Adipocyte (in vitro differentiated cells): ENCODE measurements at regions not wholly inside any gene's neighbourhood (a gene's known extent, or its start where the extent isn't known, plus 50 kb on each side); places are given as distances from the start of the nearest gene placed in this dataset.
A peak's percentile ranks its signal among the peaks of the same experiment; 100 is the strongest.

Experiments used
- DNase-seq: peaks from one replicate; pipeline ENCODE4 v3.0.0-alpha.2; 2015; ENCODE audit warnings: low read depth
- H3K27me3 ChIP-seq: replicated peaks from 2 replicates; pipeline ENCODE4 v1.7.0; 2013; ENCODE audit warnings: mild to moderate bottlenecking, low read length, moderate library complexity; ENCODE audit not compliant: control insufficient read depth, insufficient read depth
- H3K36me3 ChIP-seq: 2 replicates; pipeline ENCODE4 v1.7.0; 2013; ENCODE audit warnings: low read length, mild to moderate bottlenecking, moderate library complexity; ENCODE audit not compliant: control insufficient read depth, insufficient read depth, severe bottlenecking
- H3K4me1 ChIP-seq: 2 replicates; pipeline ENCODE4 v1.7.0; 2013; ENCODE audit warnings: mild to moderate bottlenecking, low read length, moderate library complexity; ENCODE audit not compliant: control insufficient read depth, insufficient read depth
- H3K4me3 ChIP-seq: 2 replicates; pipeline ENCODE4 v1.7.0; 2013; ENCODE audit warnings: mild to moderate bottlenecking, low read length, moderate library complexity
- H3K9ac ChIP-seq: 2 replicates; pipeline ENCODE4 v1.7.0; 2013; ENCODE audit warnings: mild to moderate bottlenecking, low read length, moderate library complexity
- H3K9me3 ChIP-seq: 2 replicates; pipeline ENCODE4 v1.7.0; 2013; ENCODE audit warnings: mild to moderate bottlenecking, low read length, moderate library complexity; ENCODE audit not compliant: control insufficient read depth

DNA sequence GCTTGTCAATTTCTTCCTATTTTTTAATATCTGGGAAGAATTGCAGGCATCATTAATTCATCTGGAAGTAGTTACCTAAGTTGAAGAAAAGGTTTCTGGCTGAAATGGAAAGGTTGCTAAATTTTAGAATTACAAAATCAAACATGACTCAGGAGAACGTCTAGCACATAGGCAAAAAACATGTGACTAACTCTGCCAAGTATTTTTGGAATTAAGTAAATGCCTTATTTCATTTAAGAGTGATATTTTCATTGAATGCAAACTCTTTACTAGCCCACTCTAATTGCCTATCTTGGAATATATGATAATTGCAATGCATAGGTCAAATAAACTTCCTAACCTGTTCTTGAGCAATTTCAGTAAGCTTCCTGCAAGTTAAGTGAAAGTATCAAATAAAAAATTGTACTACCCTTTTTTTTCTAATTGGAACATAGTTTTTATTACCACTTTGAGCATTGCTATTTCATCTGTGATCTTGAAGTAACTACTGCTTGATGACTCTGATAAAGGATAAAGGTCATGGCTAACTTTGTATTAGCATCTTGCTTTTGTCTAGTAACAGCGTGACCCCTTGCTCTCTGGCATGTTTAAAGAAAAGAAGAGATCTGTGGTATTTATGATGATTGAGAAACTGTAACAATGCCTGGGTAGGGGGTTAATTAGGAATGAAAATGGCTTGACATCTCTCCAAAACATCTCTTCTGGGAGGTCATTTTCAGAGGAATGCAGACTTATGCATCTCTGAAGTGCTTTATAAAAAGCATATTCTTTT lies 208.3 kb upstream of the NCAM2 start:
- H3K4me3 ChIP-seq, result peak overlapping the region; percentile 7
- H3K9me3 ChIP-seq, result no peaks in the 10 kb centered on the region
- peaks cover 53% of the 10 kb centered on the region for H3K4me1 ChIP-seq
- H3K9ac ChIP-seq, result peak overlapping the region; percentile 58
- DNase-seq, result peak; percentile 0
- H3K36me3 ChIP-seq, result no peaks in the 10 kb centered on the region
- no peaks in the 10 kb centered on the region for H3K27me3 ChIP-seq

DNA sequence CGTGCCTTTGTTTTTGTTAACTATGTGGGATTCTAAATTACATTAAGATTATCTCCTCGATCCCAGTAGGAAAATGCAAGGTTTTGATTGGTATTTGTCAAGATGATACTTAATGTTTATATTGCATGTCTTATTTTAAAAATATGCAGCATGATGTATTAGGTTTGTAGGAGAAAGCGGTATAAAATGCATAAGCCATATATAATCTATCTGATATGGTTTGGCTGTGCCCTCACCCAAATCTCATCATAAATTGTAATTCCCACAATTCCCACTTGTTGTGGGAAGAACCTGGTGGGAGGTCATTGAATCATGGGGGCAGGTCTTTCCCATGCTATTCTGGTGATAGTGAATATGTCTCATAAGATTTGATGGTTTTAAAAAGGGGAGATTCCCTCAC lies 198.1 kb upstream of the NCAM2 start:
- DNase-seq, result no peak
- H3K9ac ChIP-seq, result no peak overlapping the region
- H3K9me3 ChIP-seq, result no peaks in the 10 kb centered on the region
- peaks cover 13% of the 10 kb centered on the region for H3K4me1 ChIP-seq
- no peaks in the 10 kb centered on the region for H3K36me3 ChIP-seq
- no peak overlapping the region for H3K4me3 ChIP-seq
- no peaks in the 10 kb centered on the region for H3K27me3 ChIP-seq

DNA sequence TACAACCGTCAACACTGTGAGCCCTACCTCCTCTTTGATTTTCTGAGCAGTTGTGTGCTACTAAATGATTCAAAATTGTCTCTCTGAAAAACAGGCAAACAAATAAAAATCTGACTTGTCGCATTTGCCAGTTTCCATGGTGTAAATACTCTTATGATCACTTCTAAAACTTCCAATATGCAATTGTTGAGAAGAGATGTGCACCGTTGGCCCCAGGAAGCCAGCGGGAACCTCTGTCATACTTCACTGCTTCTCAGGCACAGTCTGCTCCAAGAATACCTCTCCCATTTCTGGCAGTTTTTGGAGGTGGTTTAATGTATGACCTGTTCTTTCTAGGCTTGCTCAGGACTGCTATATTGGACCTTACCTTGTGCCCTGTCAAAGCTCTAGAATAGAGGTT lies 196.0 kb upstream of the NCAM2 start:
- Histone ChIP-seq H3K9ac (no peak overlapping the region), H3K27me3 (no peaks in the 10 kb centered on the region), H3K4me1 (peaks cover 13% of the 10 kb centered on the region), H3K36me3 (no peaks in the 10 kb centered on the region), H3K4me3 (no peak overlapping the region), H3K9me3 (no peaks in the 10 kb centered on the region)
- no peak for DNase-seq

DNA sequence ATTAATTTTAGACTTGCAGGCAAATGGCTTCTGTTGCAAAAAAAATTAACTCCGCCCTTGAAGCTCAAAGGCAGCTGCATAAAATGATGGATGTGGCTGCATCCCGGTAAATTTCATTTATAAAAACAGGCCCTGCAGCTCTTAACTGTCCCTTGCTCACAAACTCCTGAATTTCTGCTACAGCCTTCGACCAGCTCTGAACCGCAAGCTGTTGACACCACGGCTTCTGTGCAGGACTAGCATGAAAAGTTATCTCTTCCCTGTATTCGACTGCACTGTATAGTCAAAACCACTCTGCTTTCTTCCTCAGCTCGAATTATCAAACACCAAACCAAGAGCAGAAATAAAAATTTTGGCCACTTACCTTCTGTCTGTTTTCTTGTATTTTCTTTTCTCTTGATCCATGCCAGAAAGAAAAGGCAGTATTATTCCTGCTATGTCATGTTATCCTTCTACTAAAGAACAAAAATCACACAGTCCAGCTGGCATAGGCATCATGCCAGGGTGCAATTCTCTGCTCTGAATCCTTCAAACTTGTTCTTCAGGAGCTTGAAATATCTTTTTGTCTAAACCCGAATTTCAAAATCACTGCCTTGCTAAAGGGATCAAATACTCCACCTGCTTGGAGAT lies 195.5 kb upstream of the NCAM2 start:
- DNase-seq, result no peak
- Histone ChIP-seq H3K4me1 (peaks cover 7% of the 10 kb centered on the region), H3K9me3 (no peaks in the 10 kb centered on the region), H3K9ac (no peak overlapping the region), H3K27me3 (no peaks in the 10 kb centered on the region), H3K36me3 (no peaks in the 10 kb centered on the region), H3K4me3 (no peak overlapping the region)

DNA sequence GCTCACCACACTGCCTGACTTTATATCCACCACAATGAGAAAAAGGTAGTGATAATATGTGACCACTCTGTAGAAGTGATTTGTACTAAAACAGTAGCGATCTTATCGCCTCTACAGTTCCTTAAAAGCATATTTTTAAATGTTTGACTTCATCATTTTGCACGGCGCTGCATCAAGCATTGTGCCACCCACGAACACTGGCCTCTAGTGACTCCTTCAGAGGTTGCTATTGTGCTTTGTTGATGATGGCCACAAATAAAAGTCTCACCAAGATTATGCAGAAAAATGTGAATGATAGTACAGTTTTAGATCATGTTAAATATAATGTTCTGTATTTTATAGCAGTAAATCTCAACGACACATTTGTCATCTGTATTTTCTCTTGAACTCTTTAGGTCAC lies 186.5 kb upstream of the NCAM2 start:
- no peak for DNase-seq
- H3K36me3 ChIP-seq, result no peaks in the 10 kb centered on the region
- H3K4me3 ChIP-seq, result no peak overlapping the region
- no peaks in the 10 kb centered on the region for H3K4me1 ChIP-seq
- no peaks in the 10 kb centered on the region for H3K27me3 ChIP-seq
- H3K9ac ChIP-seq, result no peak overlapping the region
- no peaks in the 10 kb centered on the region for H3K9me3 ChIP-seq

DNA sequence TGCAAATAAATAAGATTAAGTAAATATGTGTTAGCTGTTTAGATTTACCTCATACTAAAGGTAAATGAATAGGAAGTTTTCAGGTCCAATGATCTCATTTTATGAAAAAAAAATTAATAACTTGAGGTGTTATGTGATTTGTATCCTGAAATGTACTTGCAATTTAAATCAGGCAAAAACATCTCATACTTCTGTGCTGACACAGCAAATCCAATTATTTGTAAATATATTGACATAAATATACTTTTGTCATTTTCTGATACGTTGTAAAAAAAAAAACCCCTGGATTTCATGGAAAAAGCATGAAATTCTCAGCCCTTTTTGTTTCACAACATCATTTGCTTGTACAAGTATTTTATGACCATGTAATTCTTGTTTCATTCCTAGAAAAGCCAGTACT lies 184.1 kb upstream of the NCAM2 start:
- no peaks in the 10 kb centered on the region for H3K9me3 ChIP-seq
- no peaks in the 10 kb centered on the region for H3K4me1 ChIP-seq
- H3K9ac ChIP-seq, result no peak overlapping the region
- no peaks in the 10 kb centered on the region for H3K36me3 ChIP-seq
- H3K27me3 ChIP-seq, result no peaks in the 10 kb centered on the region
- no peak overlapping the region for H3K4me3 ChIP-seq
- no peak for DNase-seq

DNA sequence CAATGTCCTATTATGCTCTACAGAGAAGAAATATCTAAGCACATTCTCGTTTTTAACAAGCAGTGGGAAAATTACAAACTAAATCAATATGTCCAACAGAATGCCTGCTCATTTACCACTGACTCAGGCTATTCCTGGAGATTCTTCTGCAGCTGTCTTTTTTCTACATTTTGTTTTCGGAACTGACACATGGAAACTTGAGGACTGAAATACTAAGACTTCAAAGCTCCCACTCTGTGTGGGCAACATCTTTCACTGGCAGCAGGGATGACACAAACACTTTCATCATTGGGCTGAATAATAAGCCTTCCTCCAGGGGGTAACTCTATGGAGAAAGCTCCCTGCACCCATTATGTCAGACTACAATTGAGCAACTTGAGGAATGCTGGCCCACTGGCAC lies 175.5 kb upstream of the NCAM2 start:
- DNase-seq, result no peak
- Histone ChIP-seq H3K9me3 (no peaks in the 10 kb centered on the region), H3K27me3 (no peaks in the 10 kb centered on the region), H3K36me3 (no peaks in the 10 kb centered on the region), H3K9ac (no peak overlapping the region), H3K4me1 (peaks cover 8% of the 10 kb centered on the region), H3K4me3 (no peak overlapping the region)

DNA sequence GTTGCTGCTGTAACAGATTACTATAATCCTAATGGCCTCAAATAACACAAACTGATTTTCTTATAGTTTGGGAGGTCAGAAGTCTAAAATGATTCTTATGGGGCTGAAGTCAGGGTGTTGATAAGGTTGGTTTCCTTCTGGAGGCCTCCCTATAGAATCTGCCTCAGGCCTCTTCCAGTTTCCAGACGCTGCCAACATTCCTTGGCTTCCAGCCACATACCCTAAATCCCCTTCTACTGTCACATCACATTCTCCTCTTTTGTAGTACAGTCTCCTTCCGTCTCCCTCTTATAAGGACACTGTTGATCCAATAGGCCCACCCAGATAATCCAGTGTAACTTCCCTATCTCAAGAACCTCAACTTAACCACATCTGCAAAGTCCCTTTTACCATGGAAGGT lies 145.3 kb upstream of the NCAM2 start:
- Histone ChIP-seq H3K36me3 (no peaks in the 10 kb centered on the region), H3K4me1 (no peaks in the 10 kb centered on the region), H3K9ac (no peak overlapping the region), H3K9me3 (peaks cover 3% of the 10 kb centered on the region), H3K4me3 (no peak overlapping the region), H3K27me3 (no peaks in the 10 kb centered on the region)
- DNase-seq, result no peak

DNA sequence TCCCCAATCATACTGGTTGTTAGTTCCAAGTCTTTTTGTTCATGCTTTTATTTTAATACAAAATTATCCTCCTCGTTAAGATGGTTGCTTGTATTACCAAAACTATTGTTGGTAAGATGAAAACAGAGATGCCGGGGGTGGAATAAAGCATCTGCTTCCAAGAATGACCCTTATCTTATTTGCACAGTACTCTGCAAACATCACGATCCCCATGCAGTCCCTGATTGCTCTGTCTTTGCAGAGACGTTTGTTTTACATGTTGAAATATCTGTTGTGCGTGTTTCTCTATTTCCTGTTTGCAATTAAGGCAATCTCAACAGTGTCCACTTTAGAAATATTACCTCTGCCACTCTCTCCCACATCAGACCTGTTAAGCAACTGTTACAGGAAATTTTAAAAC lies 141.3 kb upstream of the NCAM2 start:
- Histone ChIP-seq H3K4me1 (no peaks in the 10 kb centered on the region), H3K9me3 (peaks cover 7% of the 10 kb centered on the region), H3K27me3 (no peaks in the 10 kb centered on the region), H3K36me3 (no peaks in the 10 kb centered on the region), H3K9ac (no peak overlapping the region), H3K4me3 (no peak overlapping the region)
- no peak for DNase-seq

DNA sequence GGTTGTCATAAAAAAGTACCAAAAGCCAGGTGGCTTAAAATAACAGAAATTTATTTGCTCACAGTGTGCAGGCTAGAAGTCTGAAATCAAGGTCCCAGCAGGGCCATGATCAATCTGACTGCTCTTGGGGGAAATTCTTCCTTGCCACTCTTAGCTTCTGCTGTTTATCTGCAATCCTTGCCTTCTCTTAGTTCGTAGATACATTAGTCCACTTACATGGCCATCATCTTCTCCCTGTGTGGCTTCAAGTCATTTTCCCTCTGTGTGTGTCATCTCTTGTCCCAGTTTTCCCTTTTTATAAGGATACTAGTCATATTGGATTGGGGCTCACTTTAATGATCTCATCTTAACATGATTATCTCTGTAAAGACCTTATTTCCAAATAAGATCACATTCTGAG lies 124.0 kb upstream of the NCAM2 start:
- H3K4me1 ChIP-seq, result no peaks in the 10 kb centered on the region
- H3K9ac ChIP-seq, result no peak overlapping the region
- no peak for DNase-seq
- H3K36me3 ChIP-seq, result no peaks in the 10 kb centered on the region
- no peak overlapping the region for H3K4me3 ChIP-seq
- no peaks in the 10 kb centered on the region for H3K27me3 ChIP-seq
- H3K9me3 ChIP-seq, result no peaks in the 10 kb centered on the region

DNA sequence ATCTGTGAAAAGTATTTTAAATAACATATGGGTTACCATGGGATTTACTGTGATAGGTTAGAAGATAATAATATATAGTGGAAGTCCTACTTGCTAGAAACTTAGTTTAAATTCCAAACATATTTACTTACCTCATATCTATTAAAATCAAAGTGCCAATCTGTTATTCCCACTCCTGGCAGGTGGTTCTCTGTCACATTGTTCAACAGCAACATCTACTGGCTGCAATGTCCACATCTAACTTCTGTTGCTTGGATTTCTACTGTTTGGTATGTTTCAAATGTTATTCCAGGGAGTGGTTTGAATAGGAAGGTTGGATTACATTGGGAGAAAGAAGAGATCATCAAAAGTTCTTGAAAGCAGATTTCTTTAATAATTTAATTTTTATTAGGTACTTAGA lies 122.5 kb upstream of the NCAM2 start:
- no peak overlapping the region for H3K4me3 ChIP-seq
- H3K9ac ChIP-seq, result no peak overlapping the region
- H3K36me3 ChIP-seq, result no peaks in the 10 kb centered on the region
- DNase-seq, result no peak
- no peaks in the 10 kb centered on the region for H3K9me3 ChIP-seq
- H3K27me3 ChIP-seq, result no peaks in the 10 kb centered on the region
- H3K4me1 ChIP-seq, result no peaks in the 10 kb centered on the region

DNA sequence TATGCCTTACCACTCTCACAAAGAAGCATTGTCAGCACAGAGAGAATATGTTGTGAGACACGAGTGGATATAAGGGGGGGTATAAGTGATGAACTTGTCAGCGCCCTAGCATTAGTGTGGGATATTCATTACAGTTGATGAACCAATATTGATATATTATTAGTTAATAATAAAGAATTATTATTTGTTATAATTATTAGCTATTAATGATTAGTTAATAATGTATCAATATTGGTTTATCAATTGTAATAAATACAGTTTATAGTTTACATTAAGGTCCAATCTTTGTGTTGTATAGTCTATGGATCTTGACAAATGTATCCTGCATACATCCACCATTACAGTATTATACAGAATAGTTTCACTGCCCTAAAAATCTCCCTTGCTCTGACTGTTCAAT lies 120.2 kb upstream of the NCAM2 start:
- H3K4me1 ChIP-seq, result peaks cover 7% of the 10 kb centered on the region
- no peak for DNase-seq
- no peak overlapping the region for H3K4me3 ChIP-seq
- H3K9me3 ChIP-seq, result no peaks in the 10 kb centered on the region
- H3K9ac ChIP-seq, result no peak overlapping the region
- no peaks in the 10 kb centered on the region for H3K36me3 ChIP-seq
- H3K27me3 ChIP-seq, result no peaks in the 10 kb centered on the region
